ENCODE measurements at regions not wholly inside any gene's neighbourhood (a gene's known extent, or its start where the extent isn't known, plus 50 kb on each side); places are given as distances from the start of the nearest gene placed in this dataset.
"Not testable (repeated sequence)": the region's sequence is repeated elsewhere in the genome, so short reads cannot be mapped to it uniquely, and the experiment has no call there.

- H3K27me3 Mint-ChIP-seq (ENCODE audit: low read depth in 2 of 2), result peaks cover 17 to 51% of the 10 kb centered on the region in 2 donors
- H3K36me3 ChIP-seq (ENCODE audit: control insufficient read depth, insufficient read depth, low read length), result no peaks in the 10 kb centered on the region
- ATAC-seq (no peak), DNase-seq (no peak)
- 83% methylated on average over 6 of the region's 6 CpGs for WGBS (ENCODE audit: insufficient coverage)
- no peaks in the 10 kb centered on the region for H3K4me1 Mint-ChIP-seq
- H3K9me3 ChIP-seq (ENCODE audit: control insufficient read depth, insufficient read depth, low read length), result no peaks in the 10 kb centered on the region
- no peak overlapping the region for H3K4me3 ChIP-seq (ENCODE audit: low read length)
- H3K9me3 Mint-ChIP-seq, result no peaks in the 10 kb centered on the region
- no peaks in the 10 kb centered on the region for H3K36me3 Mint-ChIP-seq
- no peak for TF ChIP-seq CTCF (IDR thresholded peaks at IDR 0.05)
- H3K27ac ChIP-seq (ENCODE audit: low read length), result no peak overlapping the region
- no peak overlapping the region for H3K4me3 Mint-ChIP-seq
- H3K27ac Mint-ChIP-seq, result no peak overlapping the region
- no peaks in the 10 kb centered on the region for H3K4me1 ChIP-seq (ENCODE audit: control insufficient read depth, insufficient read depth, low read length)
- no peaks in the 10 kb centered on the region for H3K27me3 ChIP-seq (ENCODE audit: control insufficient read depth, insufficient read depth, low read length)
- intact Hi-C loops (cut with micrococcal nuclease), result no loop called here
These were observed 88.0 kb downstream of the TEX51 start for GRCh38 chr2:126986631-126987187.

- no peak for ATAC-seq
These were observed 89.8 kb downstream of the TEX51 start for GRCh38 chr2:126988482-126988881.

GRCh38 chr2:126989064-126989463 lies 90.4 kb downstream of the TEX51 start:
- H3K27me3 ChIP-seq (ENCODE audit: control insufficient read depth, insufficient read depth, low read length); H3K4me3 ChIP-seq (ENCODE audit: low read length); H3K9me3 ChIP-seq (ENCODE audit: control insufficient read depth, insufficient read depth, low read length); H3K36me3 ChIP-seq (ENCODE audit: control insufficient read depth, insufficient read depth, low read length); H3K27ac ChIP-seq (ENCODE audit: low read length); H3K36me3 Mint-ChIP-seq; H3K4me1 ChIP-seq (ENCODE audit: control insufficient read depth, insufficient read depth, low read length); DNase-seq; intact Hi-C loops (cut with micrococcal nuclease); H3K4me3 Mint-ChIP-seq; H3K9me3 Mint-ChIP-seq; ATAC-seq; H3K27ac Mint-ChIP-seq; H3K4me1 Mint-ChIP-seq: not testable (repeated sequence)
- 90% methylated on average over 8 of the region's 8 CpGs for WGBS (ENCODE audit: insufficient coverage)
- H3K27me3 Mint-ChIP-seq (ENCODE audit: low read depth in 2 of 2), result peaks cover 21 to 43% of the 10 kb centered on the region in 2 donors

More at GRCh38 chr2:126988482-126988881, 89.8 kb downstream of the TEX51 start:
- H3K27ac ChIP-seq (ENCODE audit: low read length), result no peak overlapping the region
- H3K4me1 ChIP-seq (ENCODE audit: control insufficient read depth, insufficient read depth, low read length), result no peaks in the 10 kb centered on the region
- H3K36me3 ChIP-seq (ENCODE audit: control insufficient read depth, insufficient read depth, low read length), result no peaks in the 10 kb centered on the region
- no peak for TF ChIP-seq CTCF (IDR thresholded peaks at IDR 0.05)
- H3K4me3 ChIP-seq (ENCODE audit: low read length), result no peak overlapping the region
- no peaks in the 10 kb centered on the region for H3K36me3 Mint-ChIP-seq
- H3K9me3 ChIP-seq (ENCODE audit: control insufficient read depth, insufficient read depth, low read length), result no peaks in the 10 kb centered on the region
- no peak overlapping the region for H3K4me3 Mint-ChIP-seq
- no peaks in the 10 kb centered on the region for H3K9me3 Mint-ChIP-seq
- peaks cover 21 to 49% of the 10 kb centered on the region in 2 donors for H3K27me3 Mint-ChIP-seq (ENCODE audit: low read depth in 2 of 2)
- intact Hi-C loops (cut with micrococcal nuclease), result no loop called here
- 67% methylated on average over 3 of the region's 4 CpGs for WGBS (ENCODE audit: insufficient coverage)
- H3K27ac Mint-ChIP-seq, result no peak overlapping the region
- H3K27me3 ChIP-seq (ENCODE audit: control insufficient read depth, insufficient read depth, low read length), result no peaks in the 10 kb centered on the region
- no peaks in the 10 kb centered on the region for H3K4me1 Mint-ChIP-seq
- DNase-seq, result no peak

- H3K9me3 Mint-ChIP-seq, result no peaks in the 10 kb centered on the region
- H3K27ac Mint-ChIP-seq, result no peak overlapping the region
- TF ChIP-seq CTCF (IDR thresholded peaks at IDR 0.05), result no peak
- Histone ChIP-seq H3K9me3 (ENCODE audit: control insufficient read depth, insufficient read depth, low read length) (no peaks in the 10 kb centered on the region), H3K27ac (ENCODE audit: low read length) (no peak overlapping the region), H3K4me3 (ENCODE audit: low read length) (no peak overlapping the region), H3K4me1 (ENCODE audit: control insufficient read depth, insufficient read depth, low read length) (no peaks in the 10 kb centered on the region), H3K27me3 (ENCODE audit: control insufficient read depth, insufficient read depth, low read length) (peaks cover 2% of the 10 kb centered on the region), H3K36me3 (ENCODE audit: control insufficient read depth, insufficient read depth, low read length) (no peaks in the 10 kb centered on the region)
- WGBS (ENCODE audit: insufficient coverage), result 91% methylated on average over 2 of the region's 2 CpGs
- no peak for DNase-seq
- ATAC-seq, result no peak
- no peaks in the 10 kb centered on the region for H3K36me3 Mint-ChIP-seq
- H3K27me3 Mint-ChIP-seq (ENCODE audit: low read depth in 2 of 2), result peaks cover 21 to 42% of the 10 kb centered on the region in 2 donors
- intact Hi-C loops (cut with micrococcal nuclease), result no loop called here
- H3K4me3 Mint-ChIP-seq, result no peak overlapping the region
- no peaks in the 10 kb centered on the region for H3K4me1 Mint-ChIP-seq
These were observed 91.5 kb downstream of the TEX51 start for GRCh38 chr2:126990200-126990599.

All from natural killer cell (primary cell).